Transverse colon (tissue), 4 donors: ENCODE measurements at regions not wholly inside any gene's neighbourhood (a gene's known extent, or its start where the extent isn't known, plus 50 kb on each side); places are given as distances from the start of the nearest gene placed in this dataset.

ENCODE experiments used
- CTCF ChIP-seq, 5 experiments: fragments of 200-600 bp in 3 of 5; fragments of 450-650 bp in 2 of 5; sonication (generic) in 3 of 5; IDR thresholded peaks; 1 replicate in 2 of 5; 2 replicates in 3 of 5; pipeline ENCODE4 v1.5.1; 2016 to 2017; ENCODE audit warnings: antibody characterized with exemption in 5 of 5, inconsistent platforms in 3 of 5, mild to moderate bottlenecking in 2 of 5, moderate library complexity in 1 of 5
- EP300 ChIP-seq: sonication (generic); formaldehyde crosslinking; IDR thresholded peaks from one replicate; pipeline ENCODE4 v1.6.1; 2017; ENCODE audit warnings: antibody characterized with exemption, low read depth
- POLR2A ChIP-seq: fragments of 450-650 bp; IDR thresholded peaks from one replicate; pipeline ENCODE4 v1.6.1; 2016; ENCODE audit warnings: antibody characterized with exemption, mild to moderate bottlenecking, moderate library complexity
- POLR2AphosphoS5 ChIP-seq, 3 donors: sonication (generic); formaldehyde crosslinking; IDR thresholded peaks; one replicate each; pipeline ENCODE4 v1.6.1; 2016; ENCODE audit warnings: antibody characterized with exemption in 3 of 3

- no peak for TF ChIP-seq CTCF (IDR thresholded peaks at IDR 0.05)
- no peak for TF ChIP-seq POLR2A
- TF ChIP-seq EP300 = no peak
- no peak for TF ChIP-seq POLR2AphosphoS5 (IDR thresholded peaks at IDR 0.05)
Measured at GRCh38 chr14:101509730-101510371, 51.4 kb upstream of the DIO3 start.
